WTC11 (cell line): ENCODE measurements at regions not wholly inside any gene's neighbourhood (a gene's known extent, or its start where the extent isn't known, plus 50 kb on each side); places are given as distances from the start of the nearest gene placed in this dataset.

Experiments used
- ATAC-seq: fragments of 200-7000 bp; cut with Tn5 transposase; 2 replicates; pipeline ENCODE4 v1.10.0; 2021; ENCODE audit warnings: mild to moderate bottlenecking, moderate library complexity
- CTCF ChIA-PET: fragments of 300-600 bp; sonication (Branson Sonifier 250); formaldehyde crosslinking; loops from one replicate; lab custom pipeline; 2021; ENCODE audit warnings: antibody characterized with exemption; lab: Charles Lee
- POLR2A ChIA-PET: fragments of 350-600 bp; sonication (Branson Sonifier 250); formaldehyde crosslinking; loops from one replicate; lab custom pipeline; 2021; ENCODE audit warnings: antibody characterized with exemption; lab: Charles Lee
- DNase-seq: peaks from one replicate; pipeline ENCODE4 v3.0.0; 2021; ENCODE audit warnings: low spot score
- H3K27ac Mint-ChIP-seq: 2 replicates; pipeline ENCODE4 v1.8.0; 2021; ENCODE audit warnings: mixed read lengths
- H3K27me3 Mint-ChIP-seq: 2 replicates; pipeline ENCODE4 v1.8.0; 2021; ENCODE audit warnings: low read depth, mild to moderate bottlenecking, moderate library complexity, mixed read lengths
- H3K36me3 Mint-ChIP-seq: 2 replicates; pipeline ENCODE4 v1.8.0; 2021; ENCODE audit warnings: mixed read lengths
- H3K4me1 Mint-ChIP-seq: 2 replicates; pipeline ENCODE4 v1.8.0; 2022; ENCODE audit warnings: mixed read lengths
- H3K4me3 Mint-ChIP-seq: 2 replicates; pipeline ENCODE4 v1.8.0; 2021; ENCODE audit warnings: mild to moderate bottlenecking, moderate library complexity, mixed read lengths
- H3K9me3 Mint-ChIP-seq: 2 replicates; pipeline ENCODE4 v1.8.0; 2021; ENCODE audit warnings: mixed read lengths
- CREB1 ChIP-seq: sonication (generic); formaldehyde crosslinking; IDR thresholded peaks from 2 replicates; pipeline ENCODE4 v1.8.0; 2023; ENCODE audit warnings: mild to moderate bottlenecking, missing genetic modification reagents
- FOXK1 ChIP-seq: sonication (generic); formaldehyde crosslinking; IDR thresholded peaks from 2 replicates; pipeline ENCODE4 v1.8.0; 2022; ENCODE audit warnings: mild to moderate bottlenecking, moderate library complexity, missing genetic modification reagents
- GABPB1 ChIP-seq: sonication (generic); formaldehyde crosslinking; IDR thresholded peaks from 2 replicates; pipeline ENCODE4 v1.8.1; 2023; ENCODE audit warnings: mild to moderate bottlenecking, missing genetic modification reagents
- GRHL2 ChIP-seq: fragments of 250-450 bp; sonication (Bioruptor Pico); IDR thresholded peaks from 2 replicates; pipeline ENCODE4 v1.8.0; 2022; ENCODE audit warnings: mild to moderate bottlenecking, moderate library complexity; ENCODE audit not compliant: insufficient replicate concordance, severe bottlenecking
- HMGA2 ChIP-seq: fragments of 250-450 bp; sonication (Bioruptor Pico); IDR thresholded peaks from 2 replicates; pipeline ENCODE4 v1.4.0; 2021; ENCODE audit warnings: mild to moderate bottlenecking, moderate library complexity
- KAT7 ChIP-seq: sonication (generic); formaldehyde crosslinking; IDR thresholded peaks from 2 replicates; pipeline ENCODE4 v1.8.1; 2023; ENCODE audit warnings: missing genetic modification reagents, mild to moderate bottlenecking, borderline replicate concordance
- NR1H2 ChIP-seq: sonication (generic); formaldehyde crosslinking; IDR thresholded peaks from 2 replicates; pipeline ENCODE4 v1.9.0; 2021; ENCODE audit warnings: mild to moderate bottlenecking, moderate library complexity, missing genetic modification reagents
- PRRX2 ChIP-seq: fragments of 250-450 bp; sonication (Bioruptor Pico); IDR thresholded peaks from 2 replicates; pipeline ENCODE4 v1.8.0; 2021; ENCODE audit warnings: mild to moderate bottlenecking
- SMAD3 ChIP-seq: sonication (generic); formaldehyde crosslinking; IDR thresholded peaks from 2 replicates; pipeline ENCODE4 v1.8.0; 2022; ENCODE audit warnings: missing genetic modification reagents, mild to moderate bottlenecking, borderline replicate concordance
- SMAD4 ChIP-seq: sonication (generic); formaldehyde crosslinking; IDR thresholded peaks from 2 replicates; pipeline ENCODE4 v1.8.0; 2022; ENCODE audit warnings: mild to moderate bottlenecking, missing genetic modification reagents
- TEAD4 ChIP-seq: sonication (generic); formaldehyde crosslinking; IDR thresholded peaks from 2 replicates; pipeline ENCODE4 v1.8.0; 2022; ENCODE audit warnings: mild to moderate bottlenecking, missing genetic modification reagents
- ZNF219 ChIP-seq: sonication (generic); formaldehyde crosslinking; IDR thresholded peaks from 2 replicates; pipeline ENCODE4 v1.8.0; 2023; ENCODE audit warnings: missing genetic modification reagents, mild to moderate bottlenecking, borderline replicate concordance
- TF ChIP-seq, protein P1 (sequence below): sonication (generic); formaldehyde crosslinking; IDR thresholded peaks from 2 replicates; pipeline ENCODE4 v1.8.1; 2022; ENCODE audit warnings: missing genetic modification reagents, borderline replicate concordance
- TF ChIP-seq, protein P2 (sequence below): sonication (generic); formaldehyde crosslinking; IDR thresholded peaks from 2 replicates; pipeline ENCODE4 v1.8.1; 2022; ENCODE audit warnings: mild to moderate bottlenecking, moderate library complexity, missing genetic modification reagents
- TF ChIP-seq, protein P3 (sequence below): sonication (generic); formaldehyde crosslinking; IDR thresholded peaks from 2 replicates; pipeline ENCODE4 v1.8.0; 2022; ENCODE audit warnings: missing genetic modification reagents
- TF ChIP-seq, protein P4 (sequence below): sonication (generic); formaldehyde crosslinking; IDR thresholded peaks from 2 replicates; pipeline ENCODE4 v1.8.0; 2022; ENCODE audit warnings: mild to moderate bottlenecking, missing genetic modification reagents
- TF ChIP-seq, protein P5 (sequence below): sonication (generic); formaldehyde crosslinking; IDR thresholded peaks from 2 replicates; pipeline ENCODE4 v1.8.1; 2022; ENCODE audit warnings: low read depth, mild to moderate bottlenecking, moderate library complexity, missing genetic modification reagents, borderline replicate concordance
- TF ChIP-seq, protein P6 (sequence below): sonication (generic); formaldehyde crosslinking; IDR thresholded peaks from 2 replicates; pipeline ENCODE4 v1.8.1; 2022; ENCODE audit warnings: low read depth, missing genetic modification reagents, borderline replicate concordance
- TF ChIP-seq, protein P7 (sequence below): fragments of 250-450 bp; sonication (Bioruptor Pico); IDR thresholded peaks from 2 replicates; pipeline ENCODE4 v2.1.2; 2022; ENCODE audit warnings: mild to moderate bottlenecking, moderate library complexity
- TF ChIP-seq, protein P8 (sequence below): sonication (generic); formaldehyde crosslinking; IDR thresholded peaks from 2 replicates; pipeline ENCODE4 v1.8.1; 2023; ENCODE audit warnings: mild to moderate bottlenecking, moderate library complexity, missing genetic modification reagents

DNA sequence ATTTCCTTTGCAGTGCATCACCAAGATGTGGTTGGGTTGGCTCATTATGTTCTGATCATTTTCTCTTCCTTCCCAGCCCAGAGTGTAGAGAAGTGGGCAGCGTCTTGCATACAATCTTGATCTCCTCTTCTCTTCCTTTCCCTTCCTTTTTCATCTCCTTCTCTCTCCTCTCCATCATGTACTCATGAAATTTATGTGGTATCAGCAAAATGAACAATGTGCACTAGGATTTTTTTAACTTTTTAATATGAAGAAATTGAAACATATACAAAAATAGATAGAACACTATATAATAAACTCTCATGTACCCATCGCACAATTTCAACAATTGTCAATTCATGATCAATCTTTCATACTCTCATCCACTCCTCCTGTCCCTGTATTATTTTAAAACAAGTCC lies 593.5 kb downstream of the BCOR start (continued):
- TF ChIP-seq ZNF219 (no peak), PRRX2 (CRISPR knock-in tag) (no peak), SMAD3 (CRISPR knock-in tag) (no peak), GABPB1 (CRISPR knock-in tag) (no peak), FOXK1 (no peak), SMAD4 (CRISPR knock-in tag) (no peak)
- TF ChIP-seq, protein P1, sequence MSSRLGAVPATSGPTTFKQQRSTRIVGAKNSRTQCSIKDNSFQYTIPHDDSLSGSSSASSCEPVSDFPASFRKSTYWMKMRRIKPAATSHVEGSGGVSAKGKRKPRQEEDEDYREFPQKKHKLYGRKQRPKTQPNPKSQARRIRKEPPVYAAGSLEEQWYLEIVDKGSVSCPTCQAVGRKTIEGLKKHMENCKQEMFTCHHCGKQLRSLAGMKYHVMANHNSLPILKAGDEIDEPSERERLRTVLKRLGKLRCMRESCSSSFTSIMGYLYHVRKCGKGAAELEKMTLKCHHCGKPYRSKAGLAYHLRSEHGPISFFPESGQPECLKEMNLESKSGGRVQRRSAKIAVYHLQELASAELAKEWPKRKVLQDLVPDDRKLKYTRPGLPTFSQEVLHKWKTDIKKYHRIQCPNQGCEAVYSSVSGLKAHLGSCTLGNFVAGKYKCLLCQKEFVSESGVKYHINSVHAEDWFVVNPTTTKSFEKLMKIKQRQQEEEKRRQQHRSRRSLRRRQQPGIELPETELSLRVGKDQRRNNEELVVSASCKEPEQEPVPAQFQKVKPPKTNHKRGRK (CRISPR knock-in tag) = no peak

DNA sequence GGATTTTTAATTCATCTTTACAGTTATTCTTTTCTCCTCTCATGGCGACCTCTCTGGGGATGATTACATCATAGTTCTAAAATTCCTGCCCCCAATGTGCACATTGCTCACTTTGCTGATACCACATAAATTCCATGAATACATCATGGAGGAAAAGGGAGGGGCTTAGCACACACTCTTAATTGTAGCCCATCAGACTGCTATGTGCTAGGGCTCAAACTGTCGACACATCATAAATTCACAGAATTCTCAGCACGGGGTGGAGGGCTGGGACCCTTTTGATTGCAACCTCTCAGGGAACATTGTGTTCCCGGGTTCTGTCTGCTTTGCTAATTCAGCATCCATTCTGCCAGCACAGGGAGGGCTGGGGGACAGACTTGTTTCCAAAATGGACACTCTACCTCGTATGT lies 592.9 kb downstream of the BCOR start:
- no peak overlapping the region for H3K27ac Mint-ChIP-seq
- H3K4me3 Mint-ChIP-seq = no peak overlapping the region
- POLR2A ChIA-PET = no interaction called here
- H3K36me3 Mint-ChIP-seq = peaks cover 5% of the 10 kb centered on the region; the same call in 1 of the 2 replicates
- TF ChIP-seq NR1H2 (no peak), HMGA2 (no peak), SMAD4 (CRISPR knock-in tag) (no peak), TEAD4 (CRISPR knock-in tag) (no peak), GRHL2 (CRISPR knock-in tag) (no peak)
- TF ChIP-seq, protein P2, sequence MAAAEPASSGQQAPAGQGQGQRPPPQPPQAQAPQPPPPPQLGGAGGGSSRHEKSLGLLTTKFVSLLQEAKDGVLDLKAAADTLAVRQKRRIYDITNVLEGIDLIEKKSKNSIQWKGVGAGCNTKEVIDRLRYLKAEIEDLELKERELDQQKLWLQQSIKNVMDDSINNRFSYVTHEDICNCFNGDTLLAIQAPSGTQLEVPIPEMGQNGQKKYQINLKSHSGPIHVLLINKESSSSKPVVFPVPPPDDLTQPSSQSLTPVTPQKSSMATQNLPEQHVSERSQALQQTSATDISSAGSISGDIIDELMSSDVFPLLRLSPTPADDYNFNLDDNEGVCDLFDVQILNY (CRISPR knock-in tag) = no peak
- TF ChIP-seq, protein P3, sequence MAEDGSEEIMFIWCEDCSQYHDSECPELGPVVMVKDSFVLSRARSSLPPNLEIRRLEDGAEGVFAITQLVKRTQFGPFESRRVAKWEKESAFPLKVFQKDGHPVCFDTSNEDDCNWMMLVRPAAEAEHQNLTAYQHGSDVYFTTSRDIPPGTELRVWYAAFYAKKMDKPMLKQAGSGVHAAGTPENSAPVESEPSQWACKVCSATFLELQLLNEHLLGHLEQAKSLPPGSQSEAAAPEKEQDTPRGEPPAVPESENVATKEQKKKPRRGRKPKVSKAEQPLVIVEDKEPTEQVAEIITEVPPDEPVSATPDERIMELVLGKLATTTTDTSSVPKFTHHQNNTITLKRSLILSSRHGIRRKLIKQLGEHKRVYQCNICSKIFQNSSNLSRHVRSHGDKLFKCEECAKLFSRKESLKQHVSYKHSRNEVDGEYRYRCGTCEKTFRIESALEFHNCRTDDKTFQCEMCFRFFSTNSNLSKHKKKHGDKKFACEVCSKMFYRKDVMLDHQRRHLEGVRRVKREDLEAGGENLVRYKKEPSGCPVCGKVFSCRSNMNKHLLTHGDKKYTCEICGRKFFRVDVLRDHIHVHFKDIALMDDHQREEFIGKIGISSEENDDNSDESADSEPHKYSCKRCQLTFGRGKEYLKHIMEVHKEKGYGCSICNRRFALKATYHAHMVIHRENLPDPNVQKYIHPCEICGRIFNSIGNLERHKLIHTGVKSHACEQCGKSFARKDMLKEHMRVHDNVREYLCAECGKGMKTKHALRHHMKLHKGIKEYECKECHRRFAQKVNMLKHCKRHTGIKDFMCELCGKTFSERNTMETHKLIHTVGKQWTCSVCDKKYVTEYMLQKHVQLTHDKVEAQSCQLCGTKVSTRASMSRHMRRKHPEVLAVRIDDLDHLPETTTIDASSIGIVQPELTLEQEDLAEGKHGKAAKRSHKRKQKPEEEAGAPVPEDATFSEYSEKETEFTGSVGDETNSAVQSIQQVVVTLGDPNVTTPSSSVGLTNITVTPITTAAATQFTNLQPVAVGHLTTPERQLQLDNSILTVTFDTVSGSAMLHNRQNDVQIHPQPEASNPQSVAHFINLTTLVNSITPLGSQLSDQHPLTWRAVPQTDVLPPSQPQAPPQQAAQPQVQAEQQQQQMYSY (CRISPR knock-in tag) = no peak
- TF ChIP-seq, protein P4, sequence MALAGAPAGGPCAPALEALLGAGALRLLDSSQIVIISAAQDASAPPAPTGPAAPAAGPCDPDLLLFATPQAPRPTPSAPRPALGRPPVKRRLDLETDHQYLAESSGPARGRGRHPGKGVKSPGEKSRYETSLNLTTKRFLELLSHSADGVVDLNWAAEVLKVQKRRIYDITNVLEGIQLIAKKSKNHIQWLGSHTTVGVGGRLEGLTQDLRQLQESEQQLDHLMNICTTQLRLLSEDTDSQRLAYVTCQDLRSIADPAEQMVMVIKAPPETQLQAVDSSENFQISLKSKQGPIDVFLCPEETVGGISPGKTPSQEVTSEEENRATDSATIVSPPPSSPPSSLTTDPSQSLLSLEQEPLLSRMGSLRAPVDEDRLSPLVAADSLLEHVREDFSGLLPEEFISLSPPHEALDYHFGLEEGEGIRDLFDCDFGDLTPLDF (CRISPR knock-in tag) = no peak
- TF ChIP-seq, protein P5, sequence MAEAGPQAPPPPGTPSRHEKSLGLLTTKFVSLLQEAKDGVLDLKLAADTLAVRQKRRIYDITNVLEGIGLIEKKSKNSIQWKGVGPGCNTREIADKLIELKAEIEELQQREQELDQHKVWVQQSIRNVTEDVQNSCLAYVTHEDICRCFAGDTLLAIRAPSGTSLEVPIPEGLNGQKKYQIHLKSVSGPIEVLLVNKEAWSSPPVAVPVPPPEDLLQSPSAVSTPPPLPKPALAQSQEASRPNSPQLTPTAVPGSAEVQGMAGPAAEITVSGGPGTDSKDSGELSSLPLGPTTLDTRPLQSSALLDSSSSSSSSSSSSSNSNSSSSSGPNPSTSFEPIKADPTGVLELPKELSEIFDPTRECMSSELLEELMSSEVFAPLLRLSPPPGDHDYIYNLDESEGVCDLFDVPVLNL (CRISPR knock-in tag) = no peak
- H3K9me3 Mint-ChIP-seq = peaks cover 8% of the 10 kb centered on the region
- ATAC-seq (no peak), DNase-seq (no peak)
- H3K4me1 Mint-ChIP-seq = no peaks in the 10 kb centered on the region
- H3K27me3 Mint-ChIP-seq = peaks cover 2% of the 10 kb centered on the region; the same call in 1 of the 2 replicates
- CTCF ChIA-PET = no interaction called here

DNA sequence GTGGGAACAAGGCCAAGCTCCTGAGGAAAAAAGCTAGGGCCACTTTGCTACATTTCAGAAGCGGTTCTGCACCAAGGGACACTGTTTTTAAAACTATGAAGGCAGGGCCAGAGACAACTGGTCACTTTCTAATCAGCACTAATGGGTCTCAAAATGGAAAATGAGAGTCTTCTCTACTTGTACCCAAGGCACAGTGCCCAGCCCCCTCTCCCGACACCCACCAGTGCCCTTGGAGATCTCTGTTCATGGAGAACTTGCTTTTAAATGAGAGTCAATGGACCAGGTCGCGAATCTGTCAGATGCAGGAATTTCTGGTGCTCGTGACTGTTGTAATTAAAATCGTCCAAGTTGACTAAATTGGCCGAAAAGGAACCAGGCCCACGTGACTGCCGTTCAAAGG lies 591.6 kb downstream of the BCOR start:
- ChIA-PET POLR2A (no interaction called here), CTCF (no interaction called here)
- H3K27me3 Mint-ChIP-seq = peaks cover 2% of the 10 kb centered on the region; the same call in 1 of the 2 replicates
- H3K4me1 Mint-ChIP-seq = no peaks in the 10 kb centered on the region
- H3K9me3 Mint-ChIP-seq = peaks cover 14% of the 10 kb centered on the region
- ATAC-seq (no peak), DNase-seq (no peak)
- H3K4me3 Mint-ChIP-seq = no peak overlapping the region
- H3K36me3 Mint-ChIP-seq = peaks cover 10% of the 10 kb centered on the region; the same call in 1 of the 2 replicates
- no peak overlapping the region for H3K27ac Mint-ChIP-seq
- TF ChIP-seq, protein P6, sequence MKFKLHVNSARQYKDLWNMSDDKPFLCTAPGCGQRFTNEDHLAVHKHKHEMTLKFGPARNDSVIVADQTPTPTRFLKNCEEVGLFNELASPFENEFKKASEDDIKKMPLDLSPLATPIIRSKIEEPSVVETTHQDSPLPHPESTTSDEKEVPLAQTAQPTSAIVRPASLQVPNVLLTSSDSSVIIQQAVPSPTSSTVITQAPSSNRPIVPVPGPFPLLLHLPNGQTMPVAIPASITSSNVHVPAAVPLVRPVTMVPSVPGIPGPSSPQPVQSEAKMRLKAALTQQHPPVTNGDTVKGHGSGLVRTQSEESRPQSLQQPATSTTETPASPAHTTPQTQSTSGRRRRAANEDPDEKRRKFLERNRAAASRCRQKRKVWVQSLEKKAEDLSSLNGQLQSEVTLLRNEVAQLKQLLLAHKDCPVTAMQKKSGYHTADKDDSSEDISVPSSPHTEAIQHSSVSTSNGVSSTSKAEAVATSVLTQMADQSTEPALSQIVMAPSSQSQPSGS (CRISPR knock-in tag) = no peak
- no peak for TF ChIP-seq KAT7 (CRISPR knock-in tag)
- TF ChIP-seq, protein P7, sequence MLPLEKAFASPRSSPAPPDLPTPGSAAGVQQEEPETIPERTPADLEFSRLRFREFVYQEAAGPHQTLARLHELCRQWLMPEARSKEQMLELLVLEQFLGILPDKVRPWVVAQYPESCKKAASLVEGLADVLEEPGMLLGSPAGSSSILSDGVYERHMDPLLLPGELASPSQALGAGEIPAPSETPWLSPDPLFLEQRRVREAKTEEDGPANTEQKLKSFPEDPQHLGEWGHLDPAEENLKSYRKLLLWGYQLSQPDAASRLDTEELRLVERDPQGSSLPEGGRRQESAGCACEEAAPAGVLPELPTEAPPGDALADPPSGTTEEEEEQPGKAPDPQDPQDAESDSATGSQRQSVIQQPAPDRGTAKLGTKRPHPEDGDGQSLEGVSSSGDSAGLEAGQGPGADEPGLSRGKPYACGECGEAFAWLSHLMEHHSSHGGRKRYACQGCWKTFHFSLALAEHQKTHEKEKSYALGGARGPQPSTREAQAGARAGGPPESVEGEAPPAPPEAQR = no peak
- TF ChIP-seq, protein P8, sequence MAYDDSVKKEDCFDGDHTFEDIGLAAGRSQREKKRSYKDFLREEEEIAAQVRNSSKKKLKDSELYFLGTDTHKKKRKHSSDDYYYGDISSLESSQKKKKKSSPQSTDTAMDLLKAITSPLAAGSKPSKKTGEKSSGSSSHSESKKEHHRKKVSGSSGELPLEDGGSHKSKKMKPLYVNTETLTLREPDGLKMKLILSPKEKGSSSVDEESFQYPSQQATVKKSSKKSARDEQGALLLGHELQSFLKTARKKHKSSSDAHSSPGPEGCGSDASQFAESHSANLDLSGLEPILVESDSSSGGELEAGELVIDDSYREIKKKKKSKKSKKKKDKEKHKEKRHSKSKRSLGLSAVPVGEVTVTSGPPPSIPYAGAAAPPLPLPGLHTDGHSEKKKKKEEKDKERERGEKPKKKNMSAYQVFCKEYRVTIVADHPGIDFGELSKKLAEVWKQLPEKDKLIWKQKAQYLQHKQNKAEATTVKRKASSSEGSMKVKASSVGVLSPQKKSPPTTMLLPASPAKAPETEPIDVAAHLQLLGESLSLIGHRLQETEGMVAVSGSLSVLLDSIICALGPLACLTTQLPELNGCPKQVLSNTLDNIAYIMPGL (CRISPR knock-in tag) = no peak
- TF ChIP-seq CREB1 (CRISPR knock-in tag) = no peak
